ENCODE measurements at regions not wholly inside any gene's neighbourhood (a gene's known extent, or its start where the extent isn't known, plus 50 kb on each side); places are given as distances from the start of the nearest gene placed in this dataset.

- TF ChIP-seq CTCF (IDR thresholded peaks at IDR 0.05; ENCODE audit: poor library complexity) = no peak
- no peak for TF ChIP-seq EZH2phosphoT487 (IDR thresholded peaks at IDR 0.05; ENCODE audit: low read depth, severe bottlenecking, unreplicated experiment)
- TF ChIP-seq EZH2 (IDR thresholded peaks at IDR 0.05; ENCODE audit: borderline replicate concordance) = no peak
These were observed 650.6 kb downstream of the ZPLD1 start for GRCh38 chr3:103085465-103085864.
